ENCODE measurements at regions not wholly inside any gene's neighbourhood (a gene's known extent, or its start where the extent isn't known, plus 50 kb on each side); places are given as distances from the start of the nearest gene placed in this dataset.
"Not testable (repeated sequence)": the region's sequence is repeated elsewhere in the genome, so short reads cannot be mapped to it uniquely, and the experiment has no call there.

DNA sequence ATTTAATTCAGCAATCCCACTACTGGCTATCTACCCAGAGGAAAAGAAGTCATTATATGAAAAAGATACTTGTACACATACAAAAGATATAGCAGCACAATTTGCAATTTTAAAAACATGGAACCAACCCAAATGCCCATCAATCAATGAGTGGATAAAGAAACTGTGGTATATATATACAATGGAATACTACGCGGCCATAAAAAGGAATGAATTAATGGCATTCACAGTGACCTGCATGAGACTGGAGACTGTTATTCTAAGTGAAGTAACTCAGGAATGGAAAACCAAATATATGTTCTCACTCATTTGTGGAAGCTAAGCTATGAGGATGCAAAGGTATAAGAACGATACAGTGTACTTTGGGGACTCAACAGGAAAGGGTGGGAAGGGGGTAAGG, 102.8 kb upstream of the KCNMA1 start:
- DNase-seq (ENCODE audit: low spot score); H3K9me3 ChIP-seq (ENCODE audit: severe bottlenecking); ATAC-seq (ENCODE audit: low read depth); H3K36me3 ChIP-seq (ENCODE audit: low read depth); H3K4me3 ChIP-seq (ENCODE audit: severe bottlenecking); H3K27ac ChIP-seq (ENCODE audit: poor library complexity, severe bottlenecking); H3K27me3 ChIP-seq (ENCODE audit: insufficient read depth, poor library complexity, severe bottlenecking): not testable (repeated sequence)
- peaks cover 26% of the 10 kb centered on the region for H3K4me1 ChIP-seq (ENCODE audit: insufficient read depth, poor library complexity, severe bottlenecking)

DNA sequence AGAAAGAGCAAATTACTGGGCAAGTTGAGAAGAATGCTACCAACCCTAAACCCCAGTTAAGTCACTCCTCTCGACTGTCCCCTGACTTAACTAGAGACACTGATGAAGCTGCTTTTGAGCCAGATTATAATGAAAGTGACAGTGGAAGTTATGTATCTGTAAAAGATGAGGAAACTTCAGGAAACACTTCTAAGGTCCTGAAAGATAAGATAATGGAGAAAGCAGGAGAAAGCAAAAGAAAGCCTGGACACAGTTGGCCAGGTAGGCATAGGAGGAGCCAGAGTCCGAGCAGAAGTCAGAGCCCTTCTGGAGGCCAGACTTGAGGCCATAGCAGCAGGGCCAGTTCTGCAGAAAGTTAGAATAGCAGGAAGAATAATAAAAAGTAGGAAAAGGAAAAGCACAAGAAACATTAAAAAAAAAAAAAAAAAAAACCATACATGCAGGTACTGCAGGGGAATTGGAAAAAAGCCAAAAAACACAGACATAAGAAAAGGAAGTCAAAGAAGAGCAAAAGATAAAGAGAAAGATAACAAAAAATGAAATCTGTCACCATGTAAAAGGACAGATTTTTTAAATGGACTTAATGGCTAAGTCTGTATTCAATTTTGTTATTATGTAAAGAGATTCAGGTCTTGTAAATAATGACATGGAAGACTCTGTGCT, 101.0 kb upstream of the KCNMA1 start:
- TF ChIP-seq, protein P1, sequence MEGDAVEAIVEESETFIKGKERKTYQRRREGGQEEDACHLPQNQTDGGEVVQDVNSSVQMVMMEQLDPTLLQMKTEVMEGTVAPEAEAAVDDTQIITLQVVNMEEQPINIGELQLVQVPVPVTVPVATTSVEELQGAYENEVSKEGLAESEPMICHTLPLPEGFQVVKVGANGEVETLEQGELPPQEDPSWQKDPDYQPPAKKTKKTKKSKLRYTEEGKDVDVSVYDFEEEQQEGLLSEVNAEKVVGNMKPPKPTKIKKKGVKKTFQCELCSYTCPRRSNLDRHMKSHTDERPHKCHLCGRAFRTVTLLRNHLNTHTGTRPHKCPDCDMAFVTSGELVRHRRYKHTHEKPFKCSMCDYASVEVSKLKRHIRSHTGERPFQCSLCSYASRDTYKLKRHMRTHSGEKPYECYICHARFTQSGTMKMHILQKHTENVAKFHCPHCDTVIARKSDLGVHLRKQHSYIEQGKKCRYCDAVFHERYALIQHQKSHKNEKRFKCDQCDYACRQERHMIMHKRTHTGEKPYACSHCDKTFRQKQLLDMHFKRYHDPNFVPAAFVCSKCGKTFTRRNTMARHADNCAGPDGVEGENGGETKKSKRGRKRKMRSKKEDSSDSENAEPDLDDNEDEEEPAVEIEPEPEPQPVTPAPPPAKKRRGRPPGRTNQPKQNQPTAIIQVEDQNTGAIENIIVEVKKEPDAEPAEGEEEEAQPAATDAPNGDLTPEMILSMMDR (IDR thresholded peaks at IDR 0.05; ENCODE audit: poor library complexity, severe bottlenecking) = no peak
- Histone ChIP-seq H3K4me1 (ENCODE audit: insufficient read depth, poor library complexity, severe bottlenecking) (peaks cover 22% of the 10 kb centered on the region), H3K9me3 (ENCODE audit: severe bottlenecking) (peaks cover 7% of the 10 kb centered on the region), H3K36me3 (ENCODE audit: low read depth) (no peaks in the 10 kb centered on the region), H3K27ac (ENCODE audit: poor library complexity, severe bottlenecking) (peak overlapping the region; percentile 99), H3K4me3 (ENCODE audit: severe bottlenecking) (no peak overlapping the region), H3K27me3 (ENCODE audit: insufficient read depth, poor library complexity, severe bottlenecking) (no peaks in the 10 kb centered on the region)
- ATAC-seq (ENCODE audit: low read depth) = no peak
- DNase-seq (ENCODE audit: low spot score) = no peak

- peaks cover 7% of the 10 kb centered on the region for H3K9me3 ChIP-seq (ENCODE audit: severe bottlenecking)
- H3K4me1 ChIP-seq (ENCODE audit: insufficient read depth, poor library complexity, severe bottlenecking) = peaks cover 22% of the 10 kb centered on the region
- DNase-seq (ENCODE audit: low spot score) (no peak), ATAC-seq (ENCODE audit: low read depth) (peak; percentile 99)
- no peak overlapping the region for H3K4me3 ChIP-seq (ENCODE audit: severe bottlenecking)
- H3K36me3 ChIP-seq (ENCODE audit: low read depth) = no peaks in the 10 kb centered on the region
- peak overlapping the region; percentile 99 for H3K27ac ChIP-seq (ENCODE audit: poor library complexity, severe bottlenecking)
- TF ChIP-seq, protein P1 (IDR thresholded peaks at IDR 0.05; ENCODE audit: poor library complexity, severe bottlenecking) = no peak
- no peaks in the 10 kb centered on the region for H3K27me3 ChIP-seq (ENCODE audit: insufficient read depth, poor library complexity, severe bottlenecking)
These were observed 100.0 kb upstream of the KCNMA1 start for GRCh38 chr10:77737608-77738007.

DNA sequence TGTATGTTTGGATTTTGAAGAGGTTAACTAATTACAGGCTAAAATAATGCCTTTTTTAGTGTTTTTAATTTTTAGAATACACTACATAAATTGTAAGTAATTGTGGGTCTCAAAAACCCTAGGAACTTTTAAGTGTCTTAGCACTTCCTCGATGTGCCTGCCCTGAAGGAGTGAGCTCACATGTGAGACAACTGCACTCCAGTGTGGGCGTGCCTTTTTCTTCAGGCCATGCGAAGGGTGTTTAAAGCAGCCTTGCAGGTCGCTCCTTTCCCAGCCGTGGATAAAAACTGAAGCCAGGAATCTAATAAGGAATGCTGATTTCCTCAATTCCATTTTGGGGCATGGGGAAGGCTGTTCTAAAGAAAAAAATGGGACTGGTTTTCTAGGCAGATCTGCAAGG, 97.5 kb upstream of the KCNMA1 start:
- not testable (repeated sequence) for H3K27ac ChIP-seq (ENCODE audit: poor library complexity, severe bottlenecking); H3K4me3 ChIP-seq (ENCODE audit: severe bottlenecking); H3K9me3 ChIP-seq (ENCODE audit: severe bottlenecking); ATAC-seq (ENCODE audit: low read depth); H3K27me3 ChIP-seq (ENCODE audit: insufficient read depth, poor library complexity, severe bottlenecking); DNase-seq (ENCODE audit: low spot score); H3K36me3 ChIP-seq (ENCODE audit: low read depth)
- H3K4me1 ChIP-seq (ENCODE audit: insufficient read depth, poor library complexity, severe bottlenecking) = peaks cover 22% of the 10 kb centered on the region

DNA sequence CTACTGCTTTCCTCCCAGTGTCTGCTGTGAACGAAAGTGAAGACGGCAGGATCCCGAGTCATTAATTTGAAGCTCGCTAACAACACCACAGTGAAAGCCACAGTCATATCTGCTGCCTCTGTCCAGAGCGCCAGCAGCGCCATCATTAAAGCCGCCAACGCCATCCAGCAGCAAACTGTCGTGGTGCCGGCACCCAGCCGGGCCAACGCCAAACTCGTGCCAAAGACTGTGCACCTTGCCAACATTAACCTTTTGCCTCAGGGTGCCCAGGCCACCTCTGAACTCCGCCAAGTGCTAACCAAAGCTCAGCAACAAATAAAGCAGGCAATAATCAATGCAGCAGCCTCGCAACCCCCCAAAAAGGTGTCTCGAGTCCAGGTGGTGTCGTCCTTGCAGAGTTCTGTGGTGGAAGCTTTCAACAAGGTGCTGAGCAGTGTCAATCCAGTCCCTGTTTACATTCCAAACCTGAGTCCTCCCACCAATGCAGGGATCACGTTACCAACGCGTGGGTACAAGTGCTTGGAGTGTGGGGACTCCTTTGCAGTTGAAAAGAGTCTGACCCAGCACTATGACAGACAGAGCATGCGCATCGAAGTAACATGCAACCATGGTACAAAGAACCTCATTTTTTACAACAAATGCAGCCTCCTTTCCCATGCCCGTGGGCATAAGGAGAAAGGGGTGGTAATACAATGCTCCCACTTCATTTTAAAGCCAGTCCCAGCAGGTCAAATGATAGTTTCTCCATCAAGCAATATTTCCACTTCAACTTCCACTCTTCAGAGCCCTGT, 94.8 kb upstream of the KCNMA1 start:
- Histone ChIP-seq H3K27me3 (ENCODE audit: insufficient read depth, poor library complexity, severe bottlenecking) (no peaks in the 10 kb centered on the region), H3K4me3 (ENCODE audit: severe bottlenecking) (no peak overlapping the region), H3K36me3 (ENCODE audit: low read depth) (no peaks in the 10 kb centered on the region), H3K27ac (ENCODE audit: poor library complexity, severe bottlenecking) (no peak overlapping the region), H3K4me1 (ENCODE audit: insufficient read depth, poor library complexity, severe bottlenecking) (peaks cover 4% of the 10 kb centered on the region), H3K9me3 (ENCODE audit: severe bottlenecking) (peaks cover 4% of the 10 kb centered on the region)
- no peak for ATAC-seq (ENCODE audit: low read depth)
- TF ChIP-seq, protein P1 (IDR thresholded peaks at IDR 0.05; ENCODE audit: poor library complexity, severe bottlenecking) = no peak
- DNase-seq (ENCODE audit: low spot score) = no peak
